ENCODE measurements at regions not wholly inside any gene's neighbourhood (a gene's known extent, or its start where the extent isn't known, plus 50 kb on each side); places are given as distances from the start of the nearest gene placed in this dataset.

GRCh38 chr5:29805804-29806203 is 1387.7 kb upstream of the CDH6 start:
- no peaks in the 10 kb centered on the region for H3K4me1 ChIP-seq (ENCODE audit: control insufficient read depth in 1 of 2, low read depth in 2 of 2)
- H3K9me3 ChIP-seq, result no peaks in the 10 kb centered on the region
- ATAC-seq (ENCODE audit: insufficient number of reproducible peaks, low FRiP score, low read depth), result no peak
- TF ChIP-seq CTCF (IDR thresholded peaks at IDR 0.05), result no peak
- DNase-seq (ENCODE audit: low spot score), result no peak
- H3K27me3 ChIP-seq (replicated peaks; ENCODE audit: insufficient read depth), result no peaks in the 10 kb centered on the region
- no peaks in the 10 kb centered on the region for H3K36me3 ChIP-seq
- no peak overlapping the region for H3K4me3 ChIP-seq
- no peak overlapping the region for H3K27ac ChIP-seq

- TF ChIP-seq CTCF (IDR thresholded peaks at IDR 0.05), result no peak
- Histone ChIP-seq H3K36me3 (no peaks in the 10 kb centered on the region), H3K27ac (no peak overlapping the region), H3K9me3 (no peaks in the 10 kb centered on the region), H3K4me1 (ENCODE audit: control insufficient read depth in 1 of 2, low read depth in 2 of 2) (no peaks in the 10 kb centered on the region), H3K4me3 (no peak overlapping the region), H3K27me3 (replicated peaks; ENCODE audit: insufficient read depth) (no peaks in the 10 kb centered on the region)
- ATAC-seq (ENCODE audit: insufficient number of reproducible peaks, low FRiP score, low read depth) (no peak), DNase-seq (ENCODE audit: low spot score) (no peak)
Measured at GRCh38 chr5:29800752-29801151, 1392.7 kb upstream of the CDH6 start.

GRCh38 chr5:29796013-29796412 is 1397.5 kb upstream of the CDH6 start:
- TF ChIP-seq CTCF (IDR thresholded peaks at IDR 0.05), result no peak
- Histone ChIP-seq H3K4me3 (no peak overlapping the region), H3K27me3 (replicated peaks; ENCODE audit: insufficient read depth) (no peaks in the 10 kb centered on the region), H3K36me3 (no peaks in the 10 kb centered on the region), H3K9me3 (no peaks in the 10 kb centered on the region), H3K4me1 (ENCODE audit: control insufficient read depth in 1 of 2, low read depth in 2 of 2) (no peaks in the 10 kb centered on the region), H3K27ac (no peak overlapping the region)
- ATAC-seq (ENCODE audit: insufficient number of reproducible peaks, low FRiP score, low read depth) (no peak), DNase-seq (ENCODE audit: low spot score) (no peak)

GRCh38 chr5:29795096-29795652 is 1398.3 kb upstream of the CDH6 start:
- no peaks in the 10 kb centered on the region for H3K27me3 ChIP-seq (replicated peaks; ENCODE audit: insufficient read depth)
- ATAC-seq (ENCODE audit: insufficient number of reproducible peaks, low FRiP score, low read depth), result no peak
- no peak for TF ChIP-seq CTCF (IDR thresholded peaks at IDR 0.05)
- no peaks in the 10 kb centered on the region for H3K36me3 ChIP-seq
- H3K27ac ChIP-seq, result no peak overlapping the region
- DNase-seq (ENCODE audit: low spot score), result no peak
- H3K4me1 ChIP-seq (ENCODE audit: control insufficient read depth in 1 of 2, low read depth in 2 of 2), result no peaks in the 10 kb centered on the region
- no peak overlapping the region for H3K4me3 ChIP-seq
- no peaks in the 10 kb centered on the region for H3K9me3 ChIP-seq

GRCh38 chr5:29794141-29794787 is 1399.2 kb upstream of the CDH6 start:
- Histone ChIP-seq H3K4me3 (no peak overlapping the region), H3K27me3 (replicated peaks; ENCODE audit: insufficient read depth) (no peaks in the 10 kb centered on the region), H3K9me3 (no peaks in the 10 kb centered on the region), H3K27ac (no peak overlapping the region), H3K4me1 (ENCODE audit: control insufficient read depth in 1 of 2, low read depth in 2 of 2) (no peaks in the 10 kb centered on the region), H3K36me3 (no peaks in the 10 kb centered on the region)
- ATAC-seq (ENCODE audit: insufficient number of reproducible peaks, low FRiP score, low read depth), result no peak
- TF ChIP-seq CTCF (IDR thresholded peaks at IDR 0.05), result no peak
- no peak for DNase-seq (ENCODE audit: low spot score)
